HG03159 (cell line): ENCODE measurements at regions not wholly inside any gene's neighbourhood (a gene's known extent, or its start where the extent isn't known, plus 50 kb on each side); places are given as distances from the start of the nearest gene placed in this dataset.
A peak's percentile ranks its signal among the peaks of the same experiment; 100 is the strongest.
"Not testable (repeated sequence)": the region's sequence is repeated elsewhere in the genome, so short reads cannot be mapped to it uniquely, and the experiment has no call there.

ENCODE experiments used
- ATAC-seq: cut with Tn5 transposase; IDR thresholded peaks from one replicate; pipeline ENCODE4 v1.9.1; 2021; ENCODE audit warnings: mild to moderate bottlenecking, moderate library complexity; ENCODE audit not compliant: unreplicated experiment

GRCh38 chr10:63003816-63004453, 129.2 kb upstream of the NRBF2 start:
- ATAC-seq, result no peak

GRCh38 chr10:62996925-62997324, 136.2 kb upstream of the NRBF2 start:
- ATAC-seq, result no peak

GRCh38 chr10:62996516-62996915, 136.6 kb upstream of the NRBF2 start:
- ATAC-seq, result no peak

- ATAC-seq, result no peak
Observed at GRCh38 chr10:62993121-62993520, 140.0 kb upstream of the NRBF2 start.

GRCh38 chr10:62992145-62992721, 140.9 kb upstream of the NRBF2 start:
- ATAC-seq, result peak; percentile 68

GRCh38 chr10:62990126-62990525, 143.0 kb upstream of the NRBF2 start:
- no peak for ATAC-seq

GRCh38 chr10:62985807-62986600, 147.1 kb upstream of the NRBF2 start:
- no peak for ATAC-seq

GRCh38 chr10:62981096-62981495, 152.0 kb upstream of the NRBF2 start:
- no peak for ATAC-seq

- no peak for ATAC-seq
Observed at GRCh38 chr10:62980687-62981086, 152.4 kb upstream of the NRBF2 start.

GRCh38 chr10:62979921-62980320, 153.2 kb upstream of the NRBF2 start:
- ATAC-seq, result no peak

- ATAC-seq, result no peak
Observed at GRCh38 chr10:62978482-62978881, 154.6 kb upstream of the NRBF2 start.

- not testable (repeated sequence) for ATAC-seq
Observed at GRCh38 chr10:62974795-62975194, 158.3 kb upstream of the NRBF2 start.

GRCh38 chr10:62972103-62972502, 155.9 kb upstream of the EGR2 start:
- ATAC-seq, result no peak

GRCh38 chr10:62964026-62964425, 147.9 kb upstream of the EGR2 start:
- ATAC-seq, result no peak

GRCh38 chr10:62961951-62962523, 145.9 kb upstream of the EGR2 start:
- no peak for ATAC-seq

- no peak for ATAC-seq
Observed at GRCh38 chr10:62960416-62960815, 144.2 kb upstream of the EGR2 start.

- ATAC-seq, result no peak
Observed at GRCh38 chr10:62959553-62959952, 143.4 kb upstream of the EGR2 start.

GRCh38 chr10:62958980-62959379, 142.8 kb upstream of the EGR2 start:
- no peak for ATAC-seq

- ATAC-seq, result no peak
Observed at GRCh38 chr10:62946278-62946677, 130.1 kb upstream of the EGR2 start.

GRCh38 chr10:62939698-62940097, 123.5 kb upstream of the EGR2 start:
- ATAC-seq, result no peak

GRCh38 chr10:62938672-62939071, 122.5 kb upstream of the EGR2 start:
- no peak for ATAC-seq

GRCh38 chr10:62937674-62938073, 121.5 kb upstream of the EGR2 start:
- ATAC-seq, result no peak
